ENCODE measurements at regions not wholly inside any gene's neighbourhood (a gene's known extent, or its start where the extent isn't known, plus 50 kb on each side); places are given as distances from the start of the nearest gene placed in this dataset.
"Not testable (repeated sequence)": the region's sequence is repeated elsewhere in the genome, so short reads cannot be mapped to it uniquely, and the experiment has no call there.

- no peak for ATAC-seq
- intact Hi-C loops (cut with DNase I), result no loop called here
- DNase-seq (ENCODE audit: missing footprints), result no peak
Measured at GRCh38 chr16:51524555-51525373, 373.7 kb upstream of the SALL1 start.

- intact Hi-C loops (cut with DNase I), result no loop called here
- ATAC-seq, result no peak
- DNase-seq (ENCODE audit: missing footprints), result no peak
Measured at GRCh38 chr16:51524070-51524469, 373.0 kb upstream of the SALL1 start.

- intact Hi-C loops (cut with DNase I), result no loop called here
- no peak for ATAC-seq
- DNase-seq (ENCODE audit: missing footprints), result no peak
Measured at GRCh38 chr16:51523400-51523799, 372.3 kb upstream of the SALL1 start.

- no peak for DNase-seq (ENCODE audit: missing footprints)
- intact Hi-C loops (cut with DNase I), result no loop called here
Measured at GRCh38 chr16:51522902-51523301, 371.8 kb upstream of the SALL1 start.

GRCh38 chr16:51516960-51517359 lies 365.9 kb upstream of the SALL1 start:
- ATAC-seq; intact Hi-C loops (cut with DNase I); DNase-seq (ENCODE audit: missing footprints): not testable (repeated sequence)

More at GRCh38 chr16:51522902-51523301, 371.8 kb upstream of the SALL1 start:
- no peak for ATAC-seq

- intact Hi-C loops (cut with DNase I), result no loop called here
- DNase-seq (ENCODE audit: missing footprints) (no peak), ATAC-seq (no peak)
Measured at GRCh38 chr16:51510416-51510815, 359.3 kb upstream of the SALL1 start.

GRCh38 chr16:51509336-51509735 lies 358.3 kb upstream of the SALL1 start:
- ATAC-seq (no peak), DNase-seq (ENCODE audit: missing footprints) (no peak)
- intact Hi-C loops (cut with DNase I), result no loop called here

GRCh38 chr16:51508490-51509212 lies 357.6 kb upstream of the SALL1 start:
- intact Hi-C loops (cut with DNase I), result no loop called here
- no peak for DNase-seq (ENCODE audit: missing footprints)
- ATAC-seq, result no peak

GRCh38 chr16:51507286-51507685 lies 356.2 kb upstream of the SALL1 start:
- DNase-seq (ENCODE audit: missing footprints) (no peak), ATAC-seq (no peak)
- intact Hi-C loops (cut with DNase I), result no loop called here

GRCh38 chr16:51500306-51500705 lies 349.2 kb upstream of the SALL1 start:
- no peak for ATAC-seq
- intact Hi-C loops (cut with DNase I), result no loop called here

GRCh38 chr16:51497541-51498211 lies 346.6 kb upstream of the SALL1 start:
- intact Hi-C loops (cut with DNase I), result no loop called here
- ATAC-seq, result no peak
- no peak for DNase-seq (ENCODE audit: missing footprints)

More at GRCh38 chr16:51500306-51500705, 349.2 kb upstream of the SALL1 start:
- DNase-seq (ENCODE audit: missing footprints), result no peak

- DNase-seq (ENCODE audit: missing footprints) (no peak), ATAC-seq (no peak)
- intact Hi-C loops (cut with DNase I), result no loop called here
Measured at GRCh38 chr16:51490866-51491265, 339.8 kb upstream of the SALL1 start.

- ATAC-seq, result no peak
- DNase-seq (ENCODE audit: missing footprints), result no peak
- intact Hi-C loops (cut with DNase I), result no loop called here
Measured at GRCh38 chr16:51487880-51488279, 336.8 kb upstream of the SALL1 start.

- ATAC-seq (no peak), DNase-seq (ENCODE audit: missing footprints) (no peak)
- intact Hi-C loops (cut with DNase I), result no loop called here
Measured at GRCh38 chr16:51474414-51475091, 323.5 kb upstream of the SALL1 start.

- no peak for ATAC-seq
- intact Hi-C loops (cut with DNase I), result no loop called here
- DNase-seq (ENCODE audit: missing footprints), result no peak
Measured at GRCh38 chr16:51473091-51473490, 322.0 kb upstream of the SALL1 start.

GRCh38 chr16:51470492-51470891 lies 319.4 kb upstream of the SALL1 start:
- intact Hi-C loops (cut with DNase I), result no loop called here
- no peak for ATAC-seq
- no peak for DNase-seq (ENCODE audit: missing footprints)

GRCh38 chr16:51464996-51465395 lies 313.9 kb upstream of the SALL1 start:
- DNase-seq (ENCODE audit: missing footprints) (no peak), ATAC-seq (no peak)
- intact Hi-C loops (cut with DNase I), result no loop called here

- DNase-seq (ENCODE audit: missing footprints) (no peak), ATAC-seq (no peak)
- intact Hi-C loops (cut with DNase I), result no loop called here
Measured at GRCh38 chr16:51461255-51461654, 310.2 kb upstream of the SALL1 start.
